IMR-90 (cell line): ENCODE measurements at regions not wholly inside any gene's neighbourhood (a gene's known extent, or its start where the extent isn't known, plus 50 kb on each side); places are given as distances from the start of the nearest gene placed in this dataset.

Experiments
- ATAC-seq: fragments of 200-7000 bp; cut with Tn5 transposase; 2 replicates; pipeline ENCODE4 v1.9.1; 2020; ENCODE audit warnings: low read depth, mild to moderate bottlenecking, moderate library complexity
- BruUV-seq: library from RNA; stranded (reverse); fragments of 400-500 nt; replicated peaks from 2 replicates; lab custom pipeline; 2021; lab: Mats Ljungman, UMichigan
- CTCF ChIA-PET: fragments of 300-600 bp; formaldehyde crosslinking; extraction: SDS; loops from one replicate; lab custom pipeline; 2021; ENCODE audit warnings: antibody characterized with exemption; lab: Yijun Ruan, JAX
- POLR2A ChIA-PET: fragments of 300-600 bp; sonication (Branson Sonifier 250); formaldehyde crosslinking; loops from one replicate; lab custom pipeline; 2022; ENCODE audit warnings: antibody characterized with exemption; ENCODE audit not compliant: unreplicated experiment; lab: Charles Lee
- DNase-seq: peaks from one replicate; pipeline ENCODE4 v3.0.0; 2013
- H2AFZ ChIP-seq: replicated peaks from 2 replicates; pipeline ENCODE3; 2013; ENCODE audit warnings: low read length, mild to moderate bottlenecking; ENCODE audit not compliant: poor library complexity
- H2AK5ac ChIP-seq: 2 replicates; pipeline ENCODE4 v1.6.1; 2013; ENCODE audit warnings: low read depth, low read length, inconsistent platforms
- H2AK9ac ChIP-seq: replicated peaks from 2 replicates; pipeline ENCODE3; 2013; ENCODE audit warnings: mild to moderate bottlenecking, low read depth, low read length, moderate library complexity; ENCODE audit not compliant: poor library complexity
- H2BK120ac ChIP-seq: 2 replicates; pipeline ENCODE4 v1.6.1; 2013; ENCODE audit warnings: low read depth, low read length, inconsistent platforms
- H2BK15ac ChIP-seq: 3 replicates; pipeline ENCODE4 v1.6.1; 2013; ENCODE audit warnings: low read depth, low read length, inconsistent platforms
- H2BK20ac ChIP-seq: 2 replicates; pipeline ENCODE4 v1.6.1; 2013; ENCODE audit warnings: low read depth, mild to moderate bottlenecking, inconsistent platforms, low read length, moderate library complexity
- H2BK5ac ChIP-seq: 2 replicates; pipeline ENCODE4 v1.6.1; 2013; ENCODE audit warnings: mild to moderate bottlenecking, low read depth, low read length, inconsistent platforms; ENCODE audit not compliant: poor library complexity, severe bottlenecking
- H3K14ac ChIP-seq: replicated peaks from 2 replicates; pipeline ENCODE4 v1.6.1; 2013; ENCODE audit warnings: low read depth, low read length, inconsistent platforms
- H3K18ac ChIP-seq: 2 replicates; pipeline ENCODE4 v1.6.1; 2013; ENCODE audit warnings: low read depth, low read length, control low read depth
- H3K23ac ChIP-seq: 2 replicates; pipeline ENCODE4 v1.6.1; 2013; ENCODE audit warnings: low read depth, low read length, inconsistent platforms
- H3K27ac ChIP-seq: 2 replicates; pipeline ENCODE4 v1.5.1; 2013; ENCODE audit warnings: mild to moderate bottlenecking, control low read depth, low read length; ENCODE audit not compliant: insufficient read depth
- H3K27me3 ChIP-seq: 2 replicates; pipeline ENCODE4 v1.6.1; 2013; ENCODE audit warnings: low read length; ENCODE audit not compliant: control insufficient read depth, insufficient read depth
- H3K36me3 ChIP-seq: 2 replicates; pipeline ENCODE4 v1.6.1; 2013; ENCODE audit warnings: low read length, mixed read lengths; ENCODE audit not compliant: control insufficient read depth, insufficient read depth
- H3K4ac ChIP-seq: 2 replicates; pipeline ENCODE4 v1.6.1; 2013; ENCODE audit warnings: low read depth, low read length, inconsistent platforms
- H3K4me1 ChIP-seq: 2 replicates; pipeline ENCODE4 v1.6.1; 2013; ENCODE audit warnings: low read length, mixed read lengths; ENCODE audit not compliant: control insufficient read depth, insufficient read depth
- H3K4me2 ChIP-seq: 2 replicates; pipeline ENCODE4 v1.6.1; 2013; ENCODE audit warnings: low read depth, mild to moderate bottlenecking, control low read depth, low read length, moderate library complexity
- H3K4me3 ChIP-seq: 2 replicates; pipeline ENCODE4 v1.5.1; 2013; ENCODE audit warnings: low read depth, mild to moderate bottlenecking, control low read depth, low read length, moderate library complexity; ENCODE audit not compliant: insufficient read depth
- H3K56ac ChIP-seq: 2 replicates; pipeline ENCODE4 v1.6.1; 2013; ENCODE audit warnings: low read length, inconsistent platforms; ENCODE audit not compliant: insufficient read depth; ENCODE audit errors: extremely low read depth
- H3K79me1 ChIP-seq, 2 experiments: 2 replicates each; pipeline ENCODE4 v1.6.1; 2013; ENCODE audit warnings: low read length in 2 of 2, inconsistent platforms in 1 of 2, low read depth in 1 of 2
- H3K9ac ChIP-seq: 2 replicates; pipeline ENCODE4 v1.6.1; 2013; ENCODE audit warnings: low read depth, low read length, control low read depth
- H3K9me1 ChIP-seq: 2 replicates; pipeline ENCODE4 v1.6.1; 2013; ENCODE audit warnings: low read length, inconsistent platforms; ENCODE audit not compliant: insufficient read depth
- H3K9me3 ChIP-seq: 2 replicates; pipeline ENCODE4 v1.6.1; 2013; ENCODE audit warnings: low read length; ENCODE audit not compliant: control insufficient read depth, insufficient read depth
- H4K20me1 ChIP-seq: 2 replicates; pipeline ENCODE4 v1.6.1; 2013; ENCODE audit warnings: low read length, inconsistent platforms; ENCODE audit not compliant: insufficient read depth
- H4K5ac ChIP-seq: 2 replicates; pipeline ENCODE4 v1.6.1; 2013; ENCODE audit warnings: mild to moderate bottlenecking, low read depth, low read length, control low read depth
- H4K8ac ChIP-seq, 2 experiments: 2 replicates each; pipeline ENCODE4 v1.6.1; 2013; ENCODE audit warnings: low read depth in 2 of 2, low read length in 2 of 2, control low read depth in 1 of 2, inconsistent platforms in 1 of 2
- H4K91ac ChIP-seq: 2 replicates; pipeline ENCODE4 v1.6.1; 2013; ENCODE audit warnings: low read depth, low read length, inconsistent platforms; ENCODE audit not compliant: insufficient read depth
- BHLHE40 ChIP-seq: fragments of 150-350 bp; IDR thresholded peaks from 2 replicates; pipeline ENCODE4 v1.6.1; 2016; ENCODE audit warnings: mild to moderate bottlenecking, low read depth, low read length
- CEBPB ChIP-seq: IDR thresholded peaks from 2 replicates; pipeline ENCODE4 v1.6.1; 2012; ENCODE audit warnings: low read depth, low read length, improper control_type of control experiment
- CHD1 ChIP-seq: IDR thresholded peaks from 2 replicates; pipeline ENCODE4 v1.6.1; 2012; ENCODE audit warnings: low read depth, low read length, improper control_type of control experiment
- CTCF ChIP-seq: conservative IDR thresholded peaks from 2 replicates; pipeline ENCODE4 v1.5.1; 2012; ENCODE audit warnings: mild to moderate bottlenecking, low read depth, low read length, improper control_type of control experiment
- ELK1 ChIP-seq: fragments of 150-350 bp; IDR thresholded peaks from 2 replicates; pipeline ENCODE4 v1.6.1; 2016; ENCODE audit warnings: low read depth, mild to moderate bottlenecking, low read length, moderate library complexity, borderline replicate concordance
- FOS ChIP-seq: fragments of 150-350 bp; IDR thresholded peaks from 2 replicates; pipeline ENCODE4 v1.6.1; 2016; ENCODE audit warnings: low read depth, low read length
- MAFK ChIP-seq: IDR thresholded peaks from 2 replicates; pipeline ENCODE4 v1.6.1; 2012; ENCODE audit warnings: low read depth, low read length, improper control_type of control experiment
- MAZ ChIP-seq: IDR thresholded peaks from 2 replicates; pipeline ENCODE4 v1.6.1; 2012; ENCODE audit warnings: low read depth, mild to moderate bottlenecking, low read length, improper control_type of control experiment, moderate library complexity, borderline replicate concordance
- MXI1 ChIP-seq: IDR thresholded peaks from 2 replicates; pipeline ENCODE4 v1.6.1; 2012; ENCODE audit warnings: low read depth, mild to moderate bottlenecking, low read length, moderate library complexity, borderline replicate concordance
- NFE2L2 ChIP-seq: fragments of 150-350 bp; IDR thresholded peaks from 2 replicates; pipeline ENCODE4 v1.6.1; 2016; ENCODE audit warnings: low read depth, mild to moderate bottlenecking, low read length
- POLR2A ChIP-seq: IDR thresholded peaks from 2 replicates; pipeline ENCODE4 v1.6.1; 2012; ENCODE audit warnings: mild to moderate bottlenecking, low read depth, low read length
- RAD21 ChIP-seq: IDR thresholded peaks from 2 replicates; pipeline ENCODE4 v1.6.1; 2012; ENCODE audit warnings: low read length, improper control_type of control experiment
- RCOR1 ChIP-seq: IDR thresholded peaks from 2 replicates; pipeline ENCODE4 v1.6.1; 2012; ENCODE audit warnings: mild to moderate bottlenecking, low read length, improper control_type of control experiment; ENCODE audit not compliant: insufficient replicate concordance
- RFX5 ChIP-seq: IDR thresholded peaks from 2 replicates; pipeline ENCODE4 v1.8.0; 2012; ENCODE audit warnings: low read depth, mild to moderate bottlenecking, low read length, moderate library complexity
- SMC3 ChIP-seq: fragments of 150-350 bp; IDR thresholded peaks from 2 replicates; pipeline ENCODE4 v1.6.1; 2016; ENCODE audit warnings: low read depth, mild to moderate bottlenecking, antibody characterized with exemption, low read length, moderate library complexity
- WGBS, 2 experiments: methylation state at CpG; one replicate each; pipeline versions ENCODE4 v1.1.5 to v1.1.7; 2013; ENCODE audit warnings: missing lambda C conversion rate in 2 of 2; ENCODE audit not compliant: insufficient read length in 1 of 2; ENCODE audit errors: extremely low coverage in 2 of 2; 5-methylcytosine and 5-hydroxymethylcytosine counted together
- dilution Hi-C: fragments of 300-500 bp; cut with HindIII; formaldehyde crosslinking; loops from one replicate; pipeline ENCODE4 v1.14.3; 2018; ENCODE audit warnings: low sequenced_read_pairs; ENCODE audit not compliant: unreplicated experiment
- in situ Hi-C: fragments of 300-500 bp; cut with MboI; formaldehyde crosslinking; loops from 3 replicates; pipeline ENCODE4 v1.14.3; 2019; ENCODE audit warnings: low sequenced_read_pairs, inconsistent platforms, mixed read lengths
- intact Hi-C: fragments of 100-400 bp; cut with micrococcal nuclease; formaldehyde crosslinking; loops from 2 replicates; pipeline ENCODE4 v1.10.0; 2022
- TF ChIP-seq, protein P1 (sequence below): fragments of 150-350 bp; IDR thresholded peaks from 2 replicates; pipeline ENCODE4 v1.6.1; 2017; ENCODE audit warnings: mild to moderate bottlenecking, antibody characterized with exemption, low read length, low read depth

GRCh38 chrX:455199-455598, 68.5 kb upstream of the PPP2R3B start:
- no peak overlapping the region for H2AK5ac ChIP-seq
- no peak overlapping the region for H3K27ac ChIP-seq
- DNase-seq, result no peak
- no peak overlapping the region for H2AK9ac ChIP-seq
- H3K4me3 ChIP-seq, result no peak overlapping the region
- no peak overlapping the region for H3K9ac ChIP-seq
- no peaks in the 10 kb centered on the region for H3K9me1 ChIP-seq
- BruUV-seq, result no TSS peak
- dilution Hi-C loops, result no loop called here
- no peak for TF ChIP-seq POLR2A
- TF ChIP-seq CTCF, result no peak
- TF ChIP-seq, protein P1, sequence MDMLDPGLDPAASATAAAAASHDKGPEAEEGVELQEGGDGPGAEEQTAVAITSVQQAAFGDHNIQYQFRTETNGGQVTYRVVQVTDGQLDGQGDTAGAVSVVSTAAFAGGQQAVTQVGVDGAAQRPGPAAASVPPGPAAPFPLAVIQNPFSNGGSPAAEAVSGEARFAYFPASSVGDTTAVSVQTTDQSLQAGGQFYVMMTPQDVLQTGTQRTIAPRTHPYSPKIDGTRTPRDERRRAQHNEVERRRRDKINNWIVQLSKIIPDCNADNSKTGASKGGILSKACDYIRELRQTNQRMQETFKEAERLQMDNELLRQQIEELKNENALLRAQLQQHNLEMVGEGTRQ, result no peak
- TF ChIP-seq BHLHE40, result no peak
- no peak for TF ChIP-seq FOS
- TF ChIP-seq NFE2L2, result no peak
- TF ChIP-seq MXI1, result no peak
- TF ChIP-seq RAD21, result no peak
- TF ChIP-seq SMC3, result no peak
- no peak for TF ChIP-seq CEBPB
- no peak for TF ChIP-seq ELK1
- no peak for TF ChIP-seq RFX5
- TF ChIP-seq MAFK, result no peak
- TF ChIP-seq MAZ, result no peak
- TF ChIP-seq RCOR1, result no peak
- TF ChIP-seq CHD1, result no peak
- no peak overlapping the region for H4K5ac ChIP-seq
- ChIA-PET CTCF (no interaction called here), POLR2A (no interaction called here)
- H3K4me2 ChIP-seq, result no peak overlapping the region
- 56% methylated on average over 3 of the region's 8 CpGs; no CpG with 5 or more reads in 1 of the 2 experiments for WGBS, 2 experiments
- no peak overlapping the region for H2AFZ ChIP-seq
- no peaks in the 10 kb centered on the region for H4K20me1 ChIP-seq
- no peak overlapping the region for H4K8ac ChIP-seq
- no peaks in the 10 kb centered on the region for H3K36me3 ChIP-seq
- no peaks in the 10 kb centered on the region for H3K4me1 ChIP-seq
- no peak overlapping the region for H2BK20ac ChIP-seq
- in situ Hi-C loops, result no loop called here
- no peak overlapping the region for H4K91ac ChIP-seq
- intact Hi-C loops, result no loop called here
- H3K18ac ChIP-seq, result no peak overlapping the region
- no peak overlapping the region for H2BK120ac ChIP-seq
- no peak overlapping the region for H2BK15ac ChIP-seq
- H3K4ac ChIP-seq, result no peak overlapping the region
- no peak for ATAC-seq
- H3K14ac ChIP-seq, result no peak overlapping the region
- no peaks in the 10 kb centered on the region for H3K27me3 ChIP-seq
- H3K79me1 ChIP-seq, result no peaks in the 10 kb centered on the region
- peaks cover 10% of the 10 kb centered on the region; the same call in 1 of the 2 replicates for H3K9me3 ChIP-seq
- H3K23ac ChIP-seq, result no peak overlapping the region
- H2BK5ac ChIP-seq, result no peak overlapping the region
- H3K56ac ChIP-seq, result no peak overlapping the region
